ENCODE measurements at regions not wholly inside any gene's neighbourhood (a gene's known extent, or its start where the extent isn't known, plus 50 kb on each side); places are given as distances from the start of the nearest gene placed in this dataset.

DNA sequence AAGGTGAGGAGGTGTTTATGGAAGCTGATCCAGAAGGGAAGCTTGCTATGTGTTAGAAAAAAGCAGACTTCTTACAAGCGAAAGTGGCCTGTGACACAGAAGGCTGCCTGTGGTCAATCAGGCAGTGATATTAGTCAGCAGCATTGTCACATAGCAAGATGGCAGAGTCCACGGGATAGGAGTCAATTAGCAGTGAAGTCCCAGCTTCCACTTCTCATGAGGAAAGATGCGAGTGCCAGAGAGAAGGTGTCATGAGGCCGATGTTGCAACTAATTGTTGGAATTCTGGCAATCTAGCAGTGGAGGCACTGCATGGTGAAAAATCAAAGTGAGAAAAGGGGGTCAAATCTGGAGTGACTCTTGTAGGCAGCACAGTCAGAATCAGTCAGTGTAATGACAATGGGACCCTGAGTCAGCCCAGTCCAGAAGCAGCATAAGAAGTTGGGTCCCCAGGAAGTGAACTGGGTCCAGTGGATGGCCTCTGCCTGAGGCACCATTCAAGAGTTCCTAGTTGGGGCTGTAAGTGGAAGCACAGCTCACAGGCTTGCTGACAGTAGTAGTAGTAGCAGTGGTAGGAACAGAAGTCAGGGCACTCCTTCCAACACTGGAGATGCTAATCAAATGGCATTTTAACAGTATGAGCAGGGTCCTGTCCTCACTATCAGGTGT lies 85.1 kb downstream of the TNFRSF13B start:
- TF ChIP-seq YY1 (IDR thresholded peaks at IDR 0.05; ENCODE audit: insufficient read depth, insufficient read length) (no peak), SUZ12 (IDR thresholded peaks at IDR 0.05; ENCODE audit: extremely low read depth, insufficient read depth, insufficient read length) (no peak)

Data from NT2/D1 (cell line).